Colonic mucosa (tissue), 4 donors: ENCODE measurements at regions not wholly inside any gene's neighbourhood (a gene's known extent, or its start where the extent isn't known, plus 50 kb on each side); places are given as distances from the start of the nearest gene placed in this dataset.

Experiments used
- DNase-seq: peaks from one replicate; pipeline ENCODE4 v3.0.0-alpha.2; 2020
- H3K27ac ChIP-seq: fragments of 200-600 bp; one replicate; pipeline ENCODE4 v1.8.0; 2021
- H3K27me3 ChIP-seq: fragments of 200-600 bp; one replicate; pipeline ENCODE4 v1.8.0; 2021
- H3K36me3 ChIP-seq: fragments of 200-600 bp; one replicate; pipeline ENCODE4 v1.8.0; 2021
- H3K4me1 ChIP-seq: fragments of 200-600 bp; one replicate; pipeline ENCODE4 v1.8.0; 2021; ENCODE audit warnings: mild to moderate bottlenecking
- H3K4me3 ChIP-seq: fragments of 200-600 bp; one replicate; pipeline ENCODE4 v1.8.0; 2021
- H3K9ac ChIP-seq, 2 donors: one replicate each; pipeline ENCODE4 v1.7.0; 2013; ENCODE audit warnings: control low read depth in 2 of 2, low read depth in 2 of 2, low read length in 2 of 2
- H3K9me3 ChIP-seq: fragments of 200-600 bp; one replicate; pipeline ENCODE4 v1.8.0; 2021
- CTCF ChIP-seq: fragments of 200-600 bp; IDR thresholded peaks from one replicate; pipeline ENCODE4 v1.8.0; 2022; ENCODE audit warnings: antibody characterized with exemption, mild to moderate bottlenecking
- intact Hi-C: fragments of 100-400 bp; cut with DNase I; formaldehyde crosslinking; loops from one replicate; pipeline ENCODE4 v1.14.1; 2022
- donor health status: healthy.
- donor health status: DM: no; HTN: no; CAD: no.
- donor health status: DM: no; HTN: no; CAD: no.

GRCh38 chr7:25989140-25989705 lies 162.8 kb upstream of the NFE2L3 start:
- no peaks in the 10 kb centered on the region for H3K27me3 ChIP-seq
- H3K4me3 ChIP-seq, result no peak overlapping the region
- no peak overlapping the region for H3K27ac ChIP-seq
- H3K4me1 ChIP-seq, result no peaks in the 10 kb centered on the region
- DNase-seq, result peak; percentile 50
- no peaks in the 10 kb centered on the region for H3K9me3 ChIP-seq
- intact Hi-C loops, result no loop called here
- H3K9ac ChIP-seq, result no peak overlapping the region
- TF ChIP-seq CTCF, result no peak
- H3K36me3 ChIP-seq, result no peaks in the 10 kb centered on the region

GRCh38 chr7:25994433-25994994 lies 157.5 kb upstream of the NFE2L3 start:
- intact Hi-C loops, result no loop called here
- Histone ChIP-seq H3K4me3 (no peak overlapping the region), H3K4me1 (no peaks in the 10 kb centered on the region), H3K9me3 (no peaks in the 10 kb centered on the region), H3K36me3 (no peaks in the 10 kb centered on the region), H3K9ac (no peak overlapping the region), H3K27ac (no peak overlapping the region), H3K27me3 (no peaks in the 10 kb centered on the region)
- no peak for TF ChIP-seq CTCF
- DNase-seq, result no peak

- Histone ChIP-seq H3K9ac (no peak overlapping the region), H3K27me3 (no peaks in the 10 kb centered on the region), H3K27ac (no peak overlapping the region), H3K36me3 (no peaks in the 10 kb centered on the region), H3K9me3 (no peaks in the 10 kb centered on the region), H3K4me1 (no peaks in the 10 kb centered on the region), H3K4me3 (no peak overlapping the region)
- intact Hi-C loops, result no loop called here
- TF ChIP-seq CTCF, result no peak
- DNase-seq, result no peak
Observed at GRCh38 chr7:25995216-25995615, 156.8 kb upstream of the NFE2L3 start.

- Histone ChIP-seq H3K4me1 (no peaks in the 10 kb centered on the region), H3K9me3 (no peaks in the 10 kb centered on the region), H3K36me3 (no peaks in the 10 kb centered on the region), H3K27ac (no peak overlapping the region), H3K9ac (no peak overlapping the region), H3K4me3 (no peak overlapping the region), H3K27me3 (no peaks in the 10 kb centered on the region)
- TF ChIP-seq CTCF, result no peak
- DNase-seq, result no peak
- intact Hi-C loops, result no loop called here
Observed at GRCh38 chr7:25996006-25996408, 156.0 kb upstream of the NFE2L3 start.

GRCh38 chr7:25998499-25998898 lies 153.5 kb upstream of the NFE2L3 start:
- H3K9ac ChIP-seq, result no peak overlapping the region
- intact Hi-C loops, result no loop called here
- H3K27me3 ChIP-seq, result no peaks in the 10 kb centered on the region
- no peaks in the 10 kb centered on the region for H3K9me3 ChIP-seq
- no peaks in the 10 kb centered on the region for H3K4me1 ChIP-seq
- TF ChIP-seq CTCF, result no peak
- DNase-seq, result no peak
- H3K4me3 ChIP-seq, result no peak overlapping the region
- no peaks in the 10 kb centered on the region for H3K36me3 ChIP-seq
- no peak overlapping the region for H3K27ac ChIP-seq
